ENCODE measurements at regions not wholly inside any gene's neighbourhood (a gene's known extent, or its start where the extent isn't known, plus 50 kb on each side); places are given as distances from the start of the nearest gene placed in this dataset.

DNA sequence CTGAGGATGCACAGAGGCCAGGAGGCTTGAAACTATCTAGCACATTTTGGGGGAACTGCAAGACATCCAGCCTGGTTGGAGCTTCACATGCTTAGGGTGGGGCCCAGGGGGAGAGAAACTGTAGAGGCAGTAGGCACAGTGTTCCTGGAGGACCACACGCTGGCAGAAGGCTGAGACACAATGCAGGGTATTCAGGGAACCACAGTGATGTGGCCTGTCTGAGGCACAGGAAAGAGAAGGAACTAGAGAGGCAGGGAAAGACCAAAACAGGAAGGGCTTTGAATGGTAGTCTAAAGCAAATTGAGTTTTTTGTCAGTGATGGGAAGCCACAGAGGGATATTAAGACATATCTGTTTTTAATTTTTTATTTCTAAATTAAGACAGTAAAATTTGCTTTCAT lies 100.2 kb upstream of the PRICKLE1 start:
- TF ChIP-seq, protein P1, sequence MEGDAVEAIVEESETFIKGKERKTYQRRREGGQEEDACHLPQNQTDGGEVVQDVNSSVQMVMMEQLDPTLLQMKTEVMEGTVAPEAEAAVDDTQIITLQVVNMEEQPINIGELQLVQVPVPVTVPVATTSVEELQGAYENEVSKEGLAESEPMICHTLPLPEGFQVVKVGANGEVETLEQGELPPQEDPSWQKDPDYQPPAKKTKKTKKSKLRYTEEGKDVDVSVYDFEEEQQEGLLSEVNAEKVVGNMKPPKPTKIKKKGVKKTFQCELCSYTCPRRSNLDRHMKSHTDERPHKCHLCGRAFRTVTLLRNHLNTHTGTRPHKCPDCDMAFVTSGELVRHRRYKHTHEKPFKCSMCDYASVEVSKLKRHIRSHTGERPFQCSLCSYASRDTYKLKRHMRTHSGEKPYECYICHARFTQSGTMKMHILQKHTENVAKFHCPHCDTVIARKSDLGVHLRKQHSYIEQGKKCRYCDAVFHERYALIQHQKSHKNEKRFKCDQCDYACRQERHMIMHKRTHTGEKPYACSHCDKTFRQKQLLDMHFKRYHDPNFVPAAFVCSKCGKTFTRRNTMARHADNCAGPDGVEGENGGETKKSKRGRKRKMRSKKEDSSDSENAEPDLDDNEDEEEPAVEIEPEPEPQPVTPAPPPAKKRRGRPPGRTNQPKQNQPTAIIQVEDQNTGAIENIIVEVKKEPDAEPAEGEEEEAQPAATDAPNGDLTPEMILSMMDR (IDR thresholded peaks at IDR 0.05), result no peak

DNA sequence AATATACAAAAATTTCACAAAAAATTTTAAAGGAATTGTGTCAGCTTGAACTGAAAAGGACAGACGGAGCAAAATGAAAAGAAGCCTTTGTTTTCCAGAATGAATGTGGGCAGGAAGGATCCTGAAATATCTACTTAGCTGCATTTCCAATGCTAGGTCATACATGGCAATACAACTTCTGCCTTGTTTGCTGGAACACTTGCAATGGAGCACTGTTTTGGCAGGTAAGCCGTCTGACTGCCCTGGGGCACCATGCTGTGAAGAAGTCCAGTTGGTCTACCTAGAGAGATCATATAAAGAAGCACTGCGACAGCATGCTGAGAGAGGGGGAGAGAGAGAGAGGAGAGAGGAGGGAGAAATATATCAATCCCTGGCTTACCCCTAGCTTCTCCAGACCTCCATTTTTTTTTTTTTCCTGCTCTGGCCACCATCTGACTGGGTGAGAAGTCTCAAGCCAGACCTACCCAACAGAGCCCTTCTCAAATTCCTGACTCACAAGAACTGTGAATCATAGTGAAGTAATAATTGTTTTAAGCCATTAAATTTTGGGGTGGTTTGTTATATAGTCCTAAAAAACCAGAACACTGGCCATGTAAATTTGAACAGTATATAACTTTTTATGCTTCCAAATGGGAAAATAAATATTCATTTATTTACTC lies 97.1 kb upstream of the PRICKLE1 start:
- TF ChIP-seq, protein P1 (IDR thresholded peaks at IDR 0.05), result no peak

GRCh38 chr12:42684802-42685071 lies 95.2 kb upstream of the PRICKLE1 start:
- TF ChIP-seq, protein P1 (IDR thresholded peaks at IDR 0.05), result no peak

- TF ChIP-seq, protein P1 (IDR thresholded peaks at IDR 0.05), result no peak
Observed at GRCh38 chr12:42683933-42684801, 94.6 kb upstream of the PRICKLE1 start.

DNA sequence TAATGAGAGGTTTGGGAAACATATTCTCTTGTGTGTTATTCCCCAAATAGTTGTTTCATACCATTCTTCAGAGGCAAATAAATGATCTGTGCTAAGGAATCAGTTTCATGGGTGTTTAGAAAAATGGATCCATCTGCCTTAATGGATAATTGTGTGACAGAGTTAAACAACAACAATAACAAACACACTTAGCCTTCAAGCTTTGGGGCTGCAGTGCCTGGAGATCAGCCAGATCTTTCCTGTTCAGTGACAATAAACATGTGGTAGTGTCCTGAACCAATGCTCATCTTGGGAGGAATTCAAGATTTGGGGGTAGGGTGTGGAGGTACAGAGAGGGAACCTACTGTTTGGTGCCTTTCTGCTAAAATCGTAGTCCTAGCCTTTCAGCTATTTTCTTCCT lies 93.7 kb upstream of the PRICKLE1 start:
- TF ChIP-seq, protein P1 (IDR thresholded peaks at IDR 0.05), result no peak

GRCh38 chr12:42679466-42679865 lies 89.9 kb upstream of the PRICKLE1 start:
- TF ChIP-seq, protein P1 (IDR thresholded peaks at IDR 0.05), result no peak

- TF ChIP-seq, protein P1 (IDR thresholded peaks at IDR 0.05), result no peak
Observed at GRCh38 chr12:42677461-42677860, 87.9 kb upstream of the PRICKLE1 start.
